ENCODE measurements at regions not wholly inside any gene's neighbourhood (a gene's known extent, or its start where the extent isn't known, plus 50 kb on each side); places are given as distances from the start of the nearest gene placed in this dataset.

- no peak for TF ChIP-seq POLR2A (IDR thresholded peaks at IDR 0.05)
- TF ChIP-seq CTCF (IDR thresholded peaks at IDR 0.05 in 8 of 11, conservative IDR thresholded peaks at IDR 0.05 in 3 of 11): no peak
- no peak for TF ChIP-seq POLR2AphosphoS5 (IDR thresholded peaks at IDR 0.05)
Measured at GRCh38 chr5:124643336-124643735, 103.1 kb downstream of the ZNF608 start.

Measured in spleen (tissue), 7 donors.